Esophagus squamous epithelium (tissue), 5 donors: ENCODE measurements at regions not wholly inside any gene's neighbourhood (a gene's known extent, or its start where the extent isn't known, plus 50 kb on each side); places are given as distances from the start of the nearest gene placed in this dataset.

Experiments
- DNase-seq: peaks from one replicate; lab custom pipeline; 2025; lab: John Stamatoyannopoulos, UW
- H3K27ac ChIP-seq, 4 donors: fragments of 200-600 bp; sonication (generic); one replicate each; pipeline ENCODE4 v1.5.1; 2016 to 2019; ENCODE audit warnings: mild to moderate bottlenecking in 1 of 4
- H3K27me3 ChIP-seq, 4 donors: fragments of 200-600 bp; sonication (generic); 1 replicate in 3 of 4; 2 replicates in 1 of 4; pipeline versions ENCODE4 v1.5.1 to v1.6.0; 2017 to 2021; ENCODE audit warnings: antibody characterized with exemption in 1 of 4
- H3K36me3 ChIP-seq, 3 donors: fragments of 200-600 bp; sonication (generic); one replicate each; pipeline ENCODE4 v1.5.1; 2016 to 2019
- H3K4me1 ChIP-seq, 3 donors: fragments of 200-600 bp; sonication (generic); one replicate each; pipeline ENCODE4 v1.5.1; 2017 to 2019
- H3K4me3 ChIP-seq, 4 donors: fragments of 200-600 bp; sonication (generic); 1 replicate in 3 of 4; 2 replicates in 1 of 4; pipeline ENCODE4 v1.5.1; 2016 to 2019; ENCODE audit warnings: mild to moderate bottlenecking in 2 of 4, moderate library complexity in 1 of 4
- H3K9me3 ChIP-seq, 3 donors: fragments of 200-600 bp; sonication (generic); one replicate each; pipeline ENCODE4 v1.5.1; 2016 to 2019
- POLR2A ChIP-seq, 4 donors: fragments of 450-650 bp; IDR thresholded peaks; one replicate each; pipeline ENCODE4 v1.6.1; 2017; ENCODE audit warnings: antibody characterized with exemption in 4 of 4, mild to moderate bottlenecking in 4 of 4, moderate library complexity in 3 of 4
- WGBS, 2 donors: methylation state at CpG; one replicate each; pipeline ENCODE4 v1.1.5; 2018; 5-methylcytosine and 5-hydroxymethylcytosine counted together
- intact Hi-C: fragments of 100-400 bp; cut with DNase I; formaldehyde crosslinking; loops from one replicate; pipeline ENCODE4 v1.15.0; 2022
- TF ChIP-seq, protein P1 (sequence below), 6 experiments: fragments of 450-650 bp in 4 of 6; fragments of 200-600 bp in 2 of 6; sonication (generic) in 2 of 6; IDR thresholded peaks; one replicate each; pipeline ENCODE4 v1.5.1; 2016 to 2019; ENCODE audit warnings: antibody characterized with exemption in 6 of 6, mild to moderate bottlenecking in 4 of 6, moderate library complexity in 4 of 6
- donor health status: DM: yes; HTN: yes; CAD: no.

DNA sequence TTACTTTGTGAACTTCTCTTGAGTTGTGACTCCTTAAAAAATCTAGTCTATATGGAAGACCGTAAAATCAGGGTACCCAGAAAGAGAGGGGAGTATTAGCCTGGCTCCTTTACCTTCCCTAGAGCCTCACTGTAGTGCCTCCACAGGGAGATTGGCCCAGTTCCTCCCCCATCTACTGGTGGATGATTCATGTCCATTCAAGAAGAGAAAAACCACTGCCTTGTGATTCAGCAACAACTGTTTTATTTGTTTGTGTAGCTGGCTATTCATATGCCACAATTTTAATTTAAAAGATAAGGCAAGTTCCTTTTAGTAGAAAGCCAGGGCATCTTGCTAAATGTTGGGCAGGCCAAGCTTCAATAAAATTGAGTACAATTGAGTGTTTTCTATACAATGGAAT lies 221.8 kb upstream of the KCNIP4 start:
- DNase-seq = no peak
- 94 to 100% methylated on average over 1 of the region's 1 CpG for WGBS, 2 donors
- intact Hi-C loops = no loop called here
- Histone ChIP-seq H3K36me3 (no peaks in the 10 kb centered on the region), H3K27ac (no peak overlapping the region), H3K4me3 (no peak overlapping the region), H3K27me3 (no peaks in the 10 kb centered on the region), H3K9me3 (no peaks in the 10 kb centered on the region), H3K4me1 (no peaks in the 10 kb centered on the region)
- no peak for TF ChIP-seq POLR2A (IDR thresholded peaks at IDR 0.05)
- TF ChIP-seq, protein P1, sequence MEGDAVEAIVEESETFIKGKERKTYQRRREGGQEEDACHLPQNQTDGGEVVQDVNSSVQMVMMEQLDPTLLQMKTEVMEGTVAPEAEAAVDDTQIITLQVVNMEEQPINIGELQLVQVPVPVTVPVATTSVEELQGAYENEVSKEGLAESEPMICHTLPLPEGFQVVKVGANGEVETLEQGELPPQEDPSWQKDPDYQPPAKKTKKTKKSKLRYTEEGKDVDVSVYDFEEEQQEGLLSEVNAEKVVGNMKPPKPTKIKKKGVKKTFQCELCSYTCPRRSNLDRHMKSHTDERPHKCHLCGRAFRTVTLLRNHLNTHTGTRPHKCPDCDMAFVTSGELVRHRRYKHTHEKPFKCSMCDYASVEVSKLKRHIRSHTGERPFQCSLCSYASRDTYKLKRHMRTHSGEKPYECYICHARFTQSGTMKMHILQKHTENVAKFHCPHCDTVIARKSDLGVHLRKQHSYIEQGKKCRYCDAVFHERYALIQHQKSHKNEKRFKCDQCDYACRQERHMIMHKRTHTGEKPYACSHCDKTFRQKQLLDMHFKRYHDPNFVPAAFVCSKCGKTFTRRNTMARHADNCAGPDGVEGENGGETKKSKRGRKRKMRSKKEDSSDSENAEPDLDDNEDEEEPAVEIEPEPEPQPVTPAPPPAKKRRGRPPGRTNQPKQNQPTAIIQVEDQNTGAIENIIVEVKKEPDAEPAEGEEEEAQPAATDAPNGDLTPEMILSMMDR (IDR thresholded peaks at IDR 0.05) = no peak

DNA sequence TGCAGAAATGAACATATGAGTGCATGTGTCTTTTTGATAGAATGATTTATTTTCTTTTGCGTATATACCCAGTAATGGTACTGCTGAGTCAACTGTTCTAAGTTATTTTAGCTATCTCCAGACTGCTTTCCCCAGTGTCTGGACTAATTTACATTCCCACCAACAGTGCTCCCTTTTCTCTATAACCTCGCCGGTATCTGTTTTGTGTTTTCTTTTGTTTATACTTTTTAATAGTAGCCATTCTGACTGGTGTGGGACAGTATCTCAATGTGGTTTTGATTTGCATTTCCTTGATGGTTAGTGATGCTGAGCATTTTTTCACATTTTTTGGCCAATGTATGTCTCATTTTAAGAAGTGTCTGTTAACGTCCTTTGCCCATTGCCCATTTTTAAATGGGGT lies 218.6 kb upstream of the KCNIP4 start:
- intact Hi-C loops = no loop called here
- no peak for DNase-seq
- no peaks in the 10 kb centered on the region for H3K4me1 ChIP-seq
- no peaks in the 10 kb centered on the region for H3K36me3 ChIP-seq
- H3K4me3 ChIP-seq = no peak overlapping the region
- TF ChIP-seq POLR2A (IDR thresholded peaks at IDR 0.05) = no peak
- WGBS, 2 donors = 84 to 88% methylated on average over 4 of the region's 4 CpGs
- H3K9me3 ChIP-seq = no peaks in the 10 kb centered on the region
- H3K27ac ChIP-seq = no peak overlapping the region
- H3K27me3 ChIP-seq = no peaks in the 10 kb centered on the region

DNA sequence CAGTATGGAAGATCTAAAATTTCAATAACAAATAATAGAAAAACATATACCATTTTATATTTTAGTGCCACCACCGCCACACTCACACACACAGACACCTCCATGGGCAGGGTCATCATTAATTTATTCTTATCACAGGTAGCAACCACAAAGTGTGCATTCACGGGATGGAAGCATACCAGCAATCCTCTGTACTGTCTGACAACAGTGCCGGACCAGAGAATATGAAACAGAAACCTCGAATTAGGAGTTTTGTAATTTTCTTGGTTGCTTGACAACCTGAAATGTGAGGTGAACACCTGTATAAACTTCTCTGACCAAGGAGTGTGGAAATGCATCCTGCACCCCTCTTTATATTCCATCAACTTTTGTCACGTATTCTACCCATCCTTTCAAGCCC lies 213.9 kb upstream of the KCNIP4 start:
- TF ChIP-seq POLR2A (IDR thresholded peaks at IDR 0.05) = no peak
- TF ChIP-seq, protein P1 (IDR thresholded peaks at IDR 0.05) = no peak
- H3K27me3 ChIP-seq = no peaks in the 10 kb centered on the region
- DNase-seq = no peak
- no peaks in the 10 kb centered on the region for H3K4me1 ChIP-seq
- H3K9me3 ChIP-seq = no peaks in the 10 kb centered on the region
- H3K4me3 ChIP-seq = no peak overlapping the region
- H3K36me3 ChIP-seq = no peaks in the 10 kb centered on the region
- intact Hi-C loops = no loop called here
- 37% methylated on average over 5 of the region's 5 CpGs for WGBS, 2 donors
- no peak overlapping the region for H3K27ac ChIP-seq

DNA sequence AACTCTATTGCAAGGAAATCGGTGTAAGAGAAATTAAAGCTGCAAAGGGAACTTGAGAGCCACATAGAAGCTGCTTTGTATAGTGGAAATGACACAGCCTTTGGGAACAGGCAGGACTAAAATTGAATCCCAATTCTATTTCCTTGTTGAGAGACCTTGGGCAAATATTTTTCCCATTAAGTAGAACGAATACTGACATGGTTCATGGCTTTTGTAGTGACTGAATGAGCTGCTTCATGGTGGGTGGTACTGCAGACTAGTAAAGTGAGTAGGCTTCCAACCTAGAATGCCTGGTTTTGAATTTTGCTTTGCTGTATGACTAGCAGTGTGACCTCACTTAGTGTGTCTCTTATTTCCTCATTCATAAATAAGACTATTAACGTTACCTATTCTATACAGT lies 182.2 kb upstream of the KCNIP4 start:
- intact Hi-C loops = no loop called here
- no peak overlapping the region for H3K4me3 ChIP-seq
- H3K27ac ChIP-seq = no peak overlapping the region
- WGBS, 2 donors = 65 to 74% methylated on average over 3 of the region's 3 CpGs
- no peaks in the 10 kb centered on the region for H3K9me3 ChIP-seq
- H3K36me3 ChIP-seq = no peaks in the 10 kb centered on the region
- TF ChIP-seq, protein P1 (IDR thresholded peaks at IDR 0.05) = no peak
- no peak for TF ChIP-seq POLR2A (IDR thresholded peaks at IDR 0.05)
- H3K4me1 ChIP-seq = no peaks in the 10 kb centered on the region
- DNase-seq = no peak
- no peaks in the 10 kb centered on the region for H3K27me3 ChIP-seq

DNA sequence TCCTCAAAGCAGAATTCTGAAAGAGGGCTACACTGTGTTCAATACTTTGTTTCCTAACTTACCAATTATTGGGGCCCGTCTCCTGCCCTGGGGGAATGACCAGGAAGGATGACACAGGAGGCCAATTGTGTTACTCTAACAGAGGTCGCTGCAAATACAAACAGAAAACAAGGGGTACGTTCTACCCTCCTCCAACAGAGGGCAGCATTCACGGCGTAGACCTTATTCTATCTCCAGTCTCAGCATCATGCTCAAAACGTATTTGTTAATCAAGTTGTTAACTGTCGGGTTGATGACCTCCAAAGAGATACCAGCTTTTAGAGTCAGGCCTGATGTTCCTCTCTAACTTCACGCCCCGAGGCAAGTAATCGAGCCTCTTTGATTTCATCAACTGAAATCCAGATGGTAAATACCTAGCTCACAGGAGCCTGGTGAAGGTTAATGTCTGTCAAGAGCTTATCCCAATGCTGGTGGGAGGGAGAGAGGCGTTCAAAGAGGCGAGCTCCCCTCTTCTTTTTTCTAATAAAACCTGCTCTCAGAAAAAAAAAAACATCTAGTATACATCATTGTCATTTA lies 181.0 kb upstream of the KCNIP4 start:
- no peak for DNase-seq
- TF ChIP-seq POLR2A (IDR thresholded peaks at IDR 0.05) = no peak
- TF ChIP-seq, protein P1 (IDR thresholded peaks at IDR 0.05) = peak in 4 of 6 experiments; percentile 8 to 45 (median 13)
- Histone ChIP-seq H3K9me3 (no peaks in the 10 kb centered on the region), H3K27ac (no peak overlapping the region), H3K36me3 (no peaks in the 10 kb centered on the region), H3K4me3 (no peak overlapping the region), H3K4me1 (no peaks in the 10 kb centered on the region), H3K27me3 (no peaks in the 10 kb centered on the region)
- 21 to 49% methylated on average over 11 to 12 of the region's 12 CpGs for WGBS, 2 donors
- intact Hi-C loops = no loop called here

DNA sequence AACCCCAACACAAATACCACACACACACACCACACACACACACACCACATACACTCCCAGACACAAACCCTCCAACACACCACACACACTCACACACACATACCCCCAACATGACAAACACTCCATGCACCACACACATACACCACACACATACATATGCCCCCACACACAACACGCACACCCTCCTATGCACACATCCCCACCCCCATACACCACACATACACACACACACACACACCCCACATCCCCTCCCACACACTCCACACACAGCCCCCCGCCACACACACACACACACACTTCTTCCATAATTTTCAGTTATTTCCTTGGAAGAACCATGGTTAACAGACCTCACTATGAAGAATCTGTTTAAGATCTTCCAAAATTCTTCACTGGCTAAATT lies 173.5 kb upstream of the KCNIP4 start:
- H3K4me3 ChIP-seq = no peak overlapping the region
- no peaks in the 10 kb centered on the region for H3K36me3 ChIP-seq
- 92 to 94% methylated on average over 2 of the region's 2 CpGs for WGBS, 2 donors
- no peak for TF ChIP-seq POLR2A (IDR thresholded peaks at IDR 0.05)
- TF ChIP-seq, protein P1 (IDR thresholded peaks at IDR 0.05) = no peak
- no peaks in the 10 kb centered on the region for H3K27me3 ChIP-seq
- intact Hi-C loops = no loop called here
- no peak for DNase-seq
- peaks cover 0 to 19% (median 8%) of the 10 kb centered on the region in 3 donors for H3K9me3 ChIP-seq
- no peaks in the 10 kb centered on the region for H3K4me1 ChIP-seq
- no peak overlapping the region for H3K27ac ChIP-seq
